GM21390 (cell line): ENCODE measurements at regions not wholly inside any gene's neighbourhood (a gene's known extent, or its start where the extent isn't known, plus 50 kb on each side); places are given as distances from the start of the nearest gene placed in this dataset.

ENCODE experiments used
- ATAC-seq: cut with Tn5 transposase; IDR thresholded peaks from one replicate; pipeline ENCODE4 v1.9.1; 2021; ENCODE audit not compliant: unreplicated experiment

DNA sequence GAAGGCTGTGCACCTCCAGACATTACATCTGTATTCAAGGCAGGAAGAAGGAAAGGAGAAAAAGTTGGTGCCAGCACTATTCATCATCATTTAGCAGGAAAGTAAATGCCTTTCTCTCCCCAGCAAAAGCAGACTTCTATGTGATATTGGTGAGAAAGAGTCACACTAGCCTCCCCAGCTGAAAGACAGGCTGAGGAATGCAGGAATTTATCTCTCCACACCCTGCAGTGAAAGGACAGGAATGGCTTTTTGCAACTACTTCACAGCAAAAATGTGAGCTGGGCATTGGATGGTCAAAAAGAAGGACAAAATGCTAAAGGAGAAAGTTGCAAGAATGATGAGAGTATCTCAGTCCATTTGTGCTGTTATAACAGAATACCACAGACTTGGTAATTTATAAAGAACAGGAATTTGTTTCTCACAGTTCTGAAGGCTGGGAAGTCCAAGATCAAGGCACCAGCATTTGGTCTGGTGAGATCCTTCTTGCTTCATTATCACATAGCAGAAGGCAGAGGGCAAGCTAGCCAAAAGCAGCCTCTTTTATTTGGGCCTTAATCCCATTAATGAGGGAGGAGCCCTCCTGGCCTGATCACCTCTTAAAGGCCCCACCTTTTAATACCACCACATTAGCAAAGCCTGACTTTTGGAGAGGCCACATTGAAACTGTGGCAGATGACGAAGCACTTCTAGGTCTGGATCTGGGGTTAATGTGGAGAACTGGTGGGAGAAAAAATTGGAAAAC is 388.1 kb upstream of the SLC14A2 start:
- ATAC-seq: no peak

DNA sequence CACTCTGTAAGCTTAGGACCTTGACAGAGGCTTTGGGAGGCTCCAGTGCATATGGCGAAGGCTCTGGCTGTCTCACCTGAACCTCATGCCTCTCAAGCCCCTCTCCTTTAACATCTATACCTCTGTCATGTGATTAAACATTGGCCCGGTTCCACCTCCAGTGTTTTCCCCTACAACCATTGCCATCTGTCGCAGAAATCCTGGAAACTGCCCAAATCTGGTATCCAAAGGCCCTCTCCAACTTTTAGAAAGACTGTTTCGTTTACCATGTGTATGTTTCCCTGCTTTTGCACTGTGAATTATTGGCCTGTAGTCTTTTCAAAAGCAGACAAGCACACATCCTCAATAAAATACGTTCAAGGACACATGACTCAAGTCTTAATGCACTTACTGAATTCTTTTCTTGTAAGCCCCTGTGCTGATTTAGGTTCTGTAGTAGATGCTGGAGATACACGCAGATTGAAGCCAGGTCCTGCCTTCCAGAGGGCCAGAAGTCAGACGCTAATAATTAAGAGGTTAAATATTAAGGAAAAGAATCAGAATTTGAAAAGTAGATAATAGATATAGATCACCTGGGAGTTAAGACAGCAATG is 386.4 kb upstream of the SLC14A2 start:
- ATAC-seq: no peak

GRCh38 chr18:45231617-45232016 is 383.7 kb upstream of the SLC14A2 start:
- ATAC-seq: no peak

GRCh38 chr18:45232061-45232460 is 383.2 kb upstream of the SLC14A2 start:
- ATAC-seq: no peak

DNA sequence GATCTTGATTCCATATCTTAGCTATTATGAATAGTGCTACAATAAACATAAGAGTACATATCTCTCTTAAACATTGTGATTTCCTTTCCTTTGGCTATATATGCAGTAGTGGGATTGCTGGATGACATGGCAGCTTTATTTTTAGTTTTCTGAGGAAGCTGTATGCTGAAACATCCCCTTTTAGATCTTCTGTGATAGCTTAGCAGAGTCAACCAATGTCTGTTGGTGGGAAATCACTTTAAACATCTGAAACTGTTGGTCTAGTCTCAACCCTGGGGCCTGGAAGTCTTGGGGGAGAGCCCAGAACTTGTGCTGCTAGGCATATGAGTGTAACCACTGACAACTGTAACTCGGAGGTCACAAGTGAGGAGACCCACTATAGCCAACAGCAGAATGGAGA is 378.6 kb upstream of the SLC14A2 start:
- ATAC-seq: no peak

GRCh38 chr18:45237343-45238098 is 377.8 kb upstream of the SLC14A2 start:
- ATAC-seq: no peak

GRCh38 chr18:45241271-45241670 is 374.0 kb upstream of the SLC14A2 start:
- no peak for ATAC-seq

- ATAC-seq: no peak
These were observed 373.2 kb upstream of the SLC14A2 start for GRCh38 chr18:45241982-45242565.

DNA sequence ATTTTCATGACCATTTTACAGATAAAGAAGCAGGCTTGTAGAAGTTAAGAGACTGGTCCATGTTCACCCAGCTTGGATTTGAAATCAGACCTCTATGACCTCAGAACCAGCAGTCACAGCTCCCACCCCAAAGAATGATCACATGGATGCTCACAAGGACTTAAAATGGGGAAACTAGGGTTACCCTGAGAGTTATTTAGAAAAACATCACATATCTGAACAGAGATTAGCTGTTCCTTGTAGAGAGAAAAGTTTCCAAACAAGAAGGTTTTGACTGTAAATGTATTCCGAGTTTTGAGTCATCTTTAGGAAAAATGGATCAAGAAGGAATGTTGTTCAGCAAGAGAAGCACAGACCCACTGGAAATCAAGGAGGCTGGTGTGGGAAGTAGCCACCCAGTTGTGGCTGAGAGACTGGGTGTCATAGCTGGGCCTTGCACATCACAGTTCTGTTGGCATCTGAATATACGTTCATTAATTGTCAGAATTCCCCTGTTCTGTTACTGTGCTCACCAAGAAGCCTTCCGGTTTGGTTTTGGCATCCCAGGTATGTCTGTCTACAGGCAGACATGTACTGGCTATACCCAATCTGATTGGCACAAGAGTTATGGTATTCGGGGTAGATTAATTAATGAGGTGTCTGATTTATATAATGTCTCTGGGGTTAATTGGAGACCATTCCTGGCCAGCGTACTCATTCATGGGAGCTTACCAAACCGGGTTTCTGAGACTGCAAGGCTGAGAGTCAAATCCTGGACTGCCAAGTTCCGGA is 371.8 kb upstream of the SLC14A2 start:
- no peak for ATAC-seq

DNA sequence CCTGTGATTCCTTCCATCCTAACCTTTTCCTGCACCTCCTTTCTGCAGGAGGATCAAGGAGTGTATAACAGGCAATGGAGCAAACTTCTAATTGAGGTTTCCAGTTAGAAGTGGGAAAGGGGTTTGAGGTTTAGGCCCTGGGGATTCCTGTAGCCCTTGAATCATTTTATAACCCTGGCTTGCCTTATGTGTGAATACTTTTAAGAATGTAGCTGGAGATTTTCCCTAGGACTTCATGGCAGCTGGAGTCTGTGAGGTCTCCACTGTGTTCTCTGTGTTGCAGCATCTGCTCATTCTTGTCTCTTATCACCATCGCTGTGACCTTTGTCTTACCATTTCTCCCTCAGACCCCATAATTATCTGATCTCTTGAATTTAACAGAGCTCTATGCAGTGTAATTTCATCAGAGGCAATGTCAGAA is 370.2 kb upstream of the SLC14A2 start:
- no peak for ATAC-seq

GRCh38 chr18:45248240-45248903 is 366.9 kb upstream of the SLC14A2 start:
- ATAC-seq: no peak

DNA sequence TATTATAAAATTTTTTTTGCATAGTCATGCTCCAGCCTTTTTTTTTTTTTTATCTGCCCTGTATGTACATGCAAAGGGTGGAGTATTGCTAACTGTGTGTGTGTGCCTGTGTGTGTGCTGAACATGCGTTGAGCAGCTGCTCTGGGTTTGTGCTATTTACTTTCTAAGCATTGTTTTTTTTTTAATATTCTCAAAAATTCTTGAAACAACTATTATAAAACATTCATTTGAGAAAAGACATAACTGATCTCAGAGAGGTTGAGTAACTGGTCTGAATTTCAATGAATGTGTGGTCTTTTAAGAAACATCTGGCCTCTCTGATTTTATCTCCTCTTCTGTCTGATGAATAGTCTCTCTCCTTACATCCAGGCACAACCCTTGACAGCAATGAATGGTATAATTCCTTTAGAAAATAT is 366.0 kb upstream of the SLC14A2 start:
- ATAC-seq: no peak

GRCh38 chr18:45250479-45250878 is 364.8 kb upstream of the SLC14A2 start:
- ATAC-seq: no peak

DNA sequence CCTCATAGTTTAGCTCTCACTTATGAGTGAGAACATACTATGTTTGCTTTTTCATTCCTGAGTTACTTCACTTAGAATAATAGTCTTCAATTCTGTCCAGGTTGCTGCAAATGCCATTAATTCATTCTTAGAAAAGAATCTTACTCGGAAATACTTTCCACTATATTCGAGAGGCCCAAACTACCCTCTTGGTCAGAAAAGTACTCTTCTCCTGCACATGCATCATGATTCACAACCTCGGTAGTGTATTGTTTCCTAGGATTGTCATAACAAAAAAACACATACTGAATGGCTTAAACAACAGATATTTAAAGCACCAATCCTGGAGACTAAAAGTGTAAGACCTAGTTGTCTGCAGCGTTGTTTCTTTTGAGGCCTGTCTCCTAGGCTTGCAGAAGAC is 364.0 kb upstream of the SLC14A2 start:
- no peak for ATAC-seq

DNA sequence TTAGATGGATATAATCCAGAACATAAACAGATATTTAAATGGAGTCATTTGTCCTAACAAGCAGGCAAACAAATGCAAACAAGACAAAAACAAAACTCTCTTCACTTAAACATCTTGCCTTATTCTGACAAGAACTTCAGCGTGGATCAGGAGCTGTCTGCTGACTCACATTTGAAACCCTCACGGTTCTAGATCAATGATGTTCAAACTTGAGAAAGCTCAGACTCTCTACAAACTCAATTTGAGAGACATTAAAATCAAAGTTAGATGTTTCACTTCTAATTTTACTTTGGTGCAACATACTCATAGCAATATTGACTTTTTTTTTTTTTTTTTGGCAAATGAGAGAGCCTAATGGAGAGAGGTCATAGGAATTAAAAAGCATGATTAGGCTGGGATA is 362.8 kb upstream of the SLC14A2 start:
- ATAC-seq: no peak

DNA sequence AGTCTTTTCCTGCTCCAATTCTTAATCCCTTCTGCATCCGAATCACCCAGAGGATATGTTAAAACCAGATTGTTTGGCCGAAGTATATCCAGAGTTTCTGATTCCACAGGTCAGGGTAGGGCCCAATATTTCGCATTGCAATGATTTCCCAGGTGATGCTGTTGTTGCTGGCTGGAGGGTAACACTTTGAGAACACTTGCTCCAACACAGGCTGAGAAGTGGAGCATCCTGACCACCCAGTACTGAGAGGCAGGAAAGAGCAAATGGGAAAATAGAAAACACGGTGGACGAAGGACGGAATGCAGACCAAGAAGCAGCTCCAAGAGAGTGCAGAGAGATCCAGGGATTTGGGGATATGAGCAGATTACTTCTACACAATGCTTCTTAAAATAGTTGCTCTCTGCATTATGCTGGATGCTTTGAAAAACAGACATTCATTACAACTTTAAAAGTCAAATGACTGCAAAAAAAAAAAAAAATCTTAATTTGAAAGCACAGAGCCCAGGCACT is 362.2 kb upstream of the SLC14A2 start:
- ATAC-seq: no peak

- ATAC-seq: no peak
These were observed 361.1 kb upstream of the SLC14A2 start for GRCh38 chr18:45253973-45254708.

DNA sequence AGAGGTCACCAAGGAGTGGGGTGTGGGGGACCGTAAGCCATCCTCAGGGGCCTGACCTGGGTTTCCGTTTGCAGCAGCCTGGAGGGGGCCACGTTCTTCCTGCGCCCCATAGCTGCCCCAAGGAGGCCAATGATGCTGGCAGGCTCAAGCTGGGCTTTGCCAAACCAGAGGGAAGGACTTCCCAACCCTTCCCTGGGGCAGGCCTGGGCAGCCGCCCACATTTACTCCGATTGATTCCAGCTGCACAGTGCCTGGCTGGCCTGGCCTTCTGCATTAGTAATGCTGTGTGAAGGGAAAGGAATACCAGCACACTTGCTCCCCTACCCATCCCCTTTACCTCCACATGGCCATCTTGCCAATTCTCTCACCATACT is 360.6 kb upstream of the SLC14A2 start:
- ATAC-seq: no peak

DNA sequence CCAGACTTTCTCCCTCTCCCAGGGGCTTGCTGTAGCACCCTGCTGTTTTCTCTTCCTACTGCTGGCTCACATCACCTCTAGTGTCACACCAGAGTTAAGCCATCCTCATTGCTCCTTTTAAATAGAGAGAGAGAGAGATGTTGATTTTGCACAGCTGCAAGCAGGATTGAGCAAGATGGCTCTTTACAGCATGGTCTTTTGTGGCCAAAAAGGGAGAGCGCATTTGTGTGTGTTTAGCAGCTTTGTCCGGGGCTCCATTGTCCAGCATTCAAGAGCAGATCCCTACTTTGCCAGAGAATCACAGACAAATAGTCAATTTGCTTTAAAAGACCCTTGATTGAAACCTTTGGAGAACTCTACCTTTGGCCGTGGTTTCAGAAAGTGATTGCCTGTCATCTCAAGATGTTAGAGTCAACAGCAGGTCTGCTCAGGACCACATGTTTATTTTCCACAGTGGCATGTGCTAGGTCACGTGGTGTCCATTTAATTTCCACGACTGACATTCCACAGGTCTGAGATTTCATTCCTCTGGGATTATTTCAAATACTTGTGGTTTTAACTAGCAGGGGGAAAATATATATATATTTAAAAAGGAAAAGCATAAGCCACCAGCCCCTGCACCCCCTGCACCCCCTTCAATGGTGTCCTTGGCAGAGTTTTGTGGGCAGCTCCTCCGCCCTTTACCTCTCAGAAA is 359.9 kb upstream of the SLC14A2 start:
- no peak for ATAC-seq
